Mesodermal cell (in vitro differentiated cells): ENCODE measurements at regions not wholly inside any gene's neighbourhood (a gene's known extent, or its start where the extent isn't known, plus 50 kb on each side); places are given as distances from the start of the nearest gene placed in this dataset.

Experiments
- H3K27ac ChIP-seq: 2 replicates; pipeline ENCODE4 v1.7.0; 2013; ENCODE audit warnings: mild to moderate bottlenecking, low read depth, low read length, moderate library complexity; ENCODE audit not compliant: severe bottlenecking
- H3K36me3 ChIP-seq: 2 replicates; pipeline ENCODE4 v1.7.1; 2013; ENCODE audit warnings: mild to moderate bottlenecking, low read length, moderate library complexity; ENCODE audit not compliant: control insufficient read depth, insufficient read depth
- H3K4me1 ChIP-seq: one replicate; pipeline ENCODE4 v1.7.1; 2013; ENCODE audit warnings: mild to moderate bottlenecking, low read length; ENCODE audit not compliant: insufficient read depth, control insufficient read depth, poor library complexity, severe bottlenecking
- H3K4me3 ChIP-seq: 2 replicates; pipeline ENCODE4 v1.7.0; 2013; ENCODE audit warnings: low read length, control low read depth, mild to moderate bottlenecking; ENCODE audit not compliant: insufficient read depth, poor library complexity, severe bottlenecking; ENCODE audit errors: extremely low read depth
- H3K9me3 ChIP-seq: 2 replicates; pipeline ENCODE4 v1.7.1; 2013; ENCODE audit warnings: mild to moderate bottlenecking, low read length, moderate library complexity; ENCODE audit not compliant: control insufficient read depth
- WGBS, 2 experiments: methylation state at CpG; one replicate each; pipeline ENCODE4 v1.1.5; 2013; ENCODE audit warnings: missing lambda C conversion rate in 2 of 2; ENCODE audit not compliant: insufficient coverage in 2 of 2; 5-methylcytosine and 5-hydroxymethylcytosine counted together

DNA sequence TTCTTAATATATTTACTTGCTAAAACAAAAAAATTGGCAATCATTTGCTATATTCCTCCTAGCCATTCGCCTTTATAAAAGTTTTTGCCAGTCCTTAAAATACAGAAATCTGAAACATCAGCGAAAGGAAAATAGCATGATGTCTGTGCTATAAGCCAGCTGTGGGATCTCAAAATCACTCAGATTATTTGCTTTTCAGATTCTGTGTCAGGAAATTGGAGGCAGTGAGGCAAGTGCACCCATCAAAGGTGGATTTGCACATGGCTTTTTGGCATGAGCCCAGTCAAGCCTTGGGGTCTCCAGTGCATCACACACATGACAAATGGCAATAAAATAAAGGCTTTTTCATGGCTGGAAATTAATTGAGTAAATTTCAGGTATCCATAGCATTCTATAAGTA lies 196.8 kb upstream of the DAPK1 start:
- no peak overlapping the region for H3K27ac ChIP-seq
- no peaks in the 10 kb centered on the region for H3K36me3 ChIP-seq
- no peaks in the 10 kb centered on the region for H3K9me3 ChIP-seq
- H3K4me1 ChIP-seq: no peaks in the 10 kb centered on the region
- H3K4me3 ChIP-seq: no peak overlapping the region
- WGBS, 2 experiments: 88% methylated on average over 2 of the region's 2 CpGs; no CpG with 5 or more reads in 1 of the 2 experiments

DNA sequence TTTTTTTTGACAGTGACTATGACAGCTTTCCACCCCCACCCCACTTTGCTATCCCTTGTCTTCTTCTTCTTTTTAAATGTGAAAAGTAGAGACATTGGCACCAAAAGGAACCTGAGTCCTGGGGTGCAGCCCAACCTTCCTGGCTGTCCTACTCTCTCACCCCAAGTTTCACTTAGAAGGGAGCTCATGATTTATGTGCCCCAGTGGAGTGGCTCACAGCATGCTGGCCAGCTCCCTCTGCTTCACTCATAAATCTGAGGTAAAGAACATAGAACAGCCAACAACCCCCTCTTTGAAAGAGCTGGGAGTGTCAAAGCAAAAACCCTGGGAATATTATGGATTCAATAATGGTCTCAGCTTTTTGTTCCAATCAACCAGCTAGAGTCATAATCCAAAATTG lies 196.3 kb upstream of the DAPK1 start:
- H3K4me1 ChIP-seq: no peaks in the 10 kb centered on the region
- H3K36me3 ChIP-seq: no peaks in the 10 kb centered on the region
- no peak overlapping the region for H3K4me3 ChIP-seq
- no peaks in the 10 kb centered on the region for H3K9me3 ChIP-seq
- no peak overlapping the region for H3K27ac ChIP-seq

DNA sequence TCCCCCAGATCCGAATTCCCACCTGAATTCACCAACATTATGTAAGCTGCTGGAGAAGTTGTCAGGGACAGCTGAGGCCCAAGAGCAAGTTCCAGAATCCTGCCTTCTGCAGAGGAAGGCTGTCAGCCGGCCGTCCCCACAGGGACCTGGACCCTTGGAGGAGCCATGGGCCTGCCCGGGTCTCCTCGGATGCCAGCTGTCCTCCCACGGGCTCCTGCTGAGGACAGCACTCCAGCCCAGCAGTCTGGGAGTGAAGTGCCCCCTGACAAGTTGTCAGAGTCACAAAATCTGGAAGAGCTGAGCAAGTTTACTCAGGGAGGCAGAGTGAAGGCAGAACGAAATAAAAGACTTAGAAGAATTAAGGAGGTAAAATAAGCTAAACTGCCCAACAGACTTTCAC lies 192.5 kb upstream of the DAPK1 start:
- H3K27ac ChIP-seq: no peak overlapping the region
- no peak overlapping the region for H3K4me3 ChIP-seq
- H3K36me3 ChIP-seq: no peaks in the 10 kb centered on the region
- H3K4me1 ChIP-seq: no peaks in the 10 kb centered on the region
- no peaks in the 10 kb centered on the region for H3K9me3 ChIP-seq
- 61 to 75% methylated on average over 5 of the region's 7 CpGs for WGBS, 2 experiments

DNA sequence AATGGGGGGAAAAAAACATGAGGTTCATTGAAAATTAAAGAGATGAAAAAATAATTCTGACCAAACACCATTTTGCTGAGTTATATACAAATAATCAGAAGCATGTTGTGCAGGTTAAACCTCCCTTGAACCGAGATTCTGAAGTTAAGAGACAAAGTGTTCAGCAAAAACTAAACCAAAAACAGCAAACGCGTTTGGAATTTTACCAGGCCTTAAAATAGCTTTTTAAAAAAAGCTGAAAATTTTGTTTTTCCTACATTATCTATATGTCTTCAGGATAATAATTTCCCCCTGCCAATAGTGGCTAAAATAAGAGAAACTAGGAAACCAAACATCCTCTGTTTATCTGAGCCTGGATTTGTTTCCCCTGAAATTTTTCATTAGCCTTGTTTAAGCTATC lies 191.7 kb upstream of the DAPK1 start:
- Histone ChIP-seq H3K4me3 (no peak overlapping the region), H3K9me3 (no peaks in the 10 kb centered on the region), H3K4me1 (no peaks in the 10 kb centered on the region), H3K36me3 (no peaks in the 10 kb centered on the region), H3K27ac (no peak overlapping the region)
- 100% methylated on average over 1 of the region's 3 CpGs; no CpG with 5 or more reads in 1 of the 2 experiments for WGBS, 2 experiments

DNA sequence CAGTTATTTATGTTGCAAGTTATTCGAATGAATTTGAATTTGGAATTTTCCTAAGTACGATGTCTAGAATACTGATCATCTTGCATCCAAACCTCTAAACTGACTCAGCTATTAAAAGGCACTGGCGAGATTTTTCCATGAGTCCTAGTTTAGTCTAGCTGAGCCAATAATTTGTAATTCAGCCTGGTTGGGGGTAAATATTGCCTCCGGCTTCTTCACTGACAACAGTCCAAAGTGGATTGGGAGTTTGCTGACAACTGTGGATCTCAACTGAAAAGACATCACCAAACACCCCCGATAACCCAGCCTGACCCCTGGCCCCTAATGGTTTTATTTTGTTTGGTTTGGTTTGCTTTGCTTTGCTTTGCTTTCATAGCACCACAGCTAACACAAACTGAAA lies 189.8 kb upstream of the DAPK1 start:
- WGBS, 2 experiments: 89 to 100% methylated on average over 2 of the region's 5 CpGs
- Histone ChIP-seq H3K4me1 (no peaks in the 10 kb centered on the region), H3K4me3 (no peak overlapping the region), H3K36me3 (no peaks in the 10 kb centered on the region), H3K9me3 (no peaks in the 10 kb centered on the region), H3K27ac (no peak overlapping the region)

DNA sequence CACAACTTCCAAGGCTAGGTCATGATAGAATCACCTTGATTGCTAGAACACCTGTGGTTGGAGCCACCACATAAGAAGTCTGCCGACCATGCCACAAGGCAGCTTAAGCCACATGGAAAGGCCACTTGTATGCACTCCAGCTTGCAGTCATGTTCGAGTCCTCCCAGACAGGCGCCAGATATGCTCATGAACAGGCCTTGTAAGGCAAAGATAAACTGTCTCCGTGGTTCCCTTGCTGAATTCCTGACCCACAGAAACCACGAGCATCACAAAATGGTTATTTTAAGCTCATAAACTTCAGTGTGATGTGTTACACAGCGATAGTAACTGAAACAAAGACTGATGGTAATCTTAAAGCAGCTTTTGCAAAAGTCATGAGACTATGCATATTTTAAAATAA lies 188.4 kb upstream of the DAPK1 start:
- 78 to 94% methylated on average over 5 to 6 of the region's 6 CpGs for WGBS, 2 experiments
- no peak overlapping the region for H3K4me3 ChIP-seq
- H3K27ac ChIP-seq: no peak overlapping the region
- H3K9me3 ChIP-seq: peaks cover 6% of the 10 kb centered on the region
- no peaks in the 10 kb centered on the region for H3K4me1 ChIP-seq
- H3K36me3 ChIP-seq: no peaks in the 10 kb centered on the region

DNA sequence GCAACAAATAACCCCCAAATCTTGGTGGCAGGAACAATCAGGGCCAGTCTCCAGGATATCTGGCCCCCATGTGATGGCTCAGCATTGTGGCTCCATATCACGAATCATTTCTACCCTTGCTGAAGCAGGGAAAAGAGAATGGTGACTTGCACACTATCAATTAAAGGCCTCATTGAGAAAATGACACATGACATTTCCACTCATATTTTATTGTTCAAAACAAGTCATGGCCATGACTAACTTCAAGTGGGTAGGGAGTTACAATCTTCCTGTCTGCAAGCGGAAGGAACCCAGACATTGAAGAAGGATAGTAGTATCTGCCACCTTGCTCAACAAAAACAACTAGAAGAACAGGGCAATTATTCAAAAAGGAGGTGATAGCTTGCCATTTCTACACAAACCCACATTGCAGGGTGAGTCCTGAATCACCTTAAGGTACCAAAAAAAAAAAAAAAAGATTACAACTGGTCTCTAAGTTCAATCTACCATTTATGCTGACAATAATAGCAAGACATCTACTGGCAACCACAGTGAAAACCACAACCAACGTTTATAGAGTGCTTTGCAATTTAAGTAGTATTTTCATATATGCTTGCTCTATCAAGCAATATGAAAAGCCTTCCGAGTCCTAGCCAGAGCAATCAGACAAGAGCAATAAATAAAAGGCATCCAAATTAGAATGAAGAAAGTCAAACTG lies 186.7 kb upstream of the DAPK1 start:
- no peaks in the 10 kb centered on the region for H3K36me3 ChIP-seq
- peaks cover 10% of the 10 kb centered on the region for H3K9me3 ChIP-seq
- WGBS, 2 experiments: 92 to 100% methylated on average over 1 to 2 of the region's 4 CpGs
- no peak overlapping the region for H3K4me3 ChIP-seq
- H3K4me1 ChIP-seq: no peaks in the 10 kb centered on the region
- H3K27ac ChIP-seq: no peak overlapping the region

DNA sequence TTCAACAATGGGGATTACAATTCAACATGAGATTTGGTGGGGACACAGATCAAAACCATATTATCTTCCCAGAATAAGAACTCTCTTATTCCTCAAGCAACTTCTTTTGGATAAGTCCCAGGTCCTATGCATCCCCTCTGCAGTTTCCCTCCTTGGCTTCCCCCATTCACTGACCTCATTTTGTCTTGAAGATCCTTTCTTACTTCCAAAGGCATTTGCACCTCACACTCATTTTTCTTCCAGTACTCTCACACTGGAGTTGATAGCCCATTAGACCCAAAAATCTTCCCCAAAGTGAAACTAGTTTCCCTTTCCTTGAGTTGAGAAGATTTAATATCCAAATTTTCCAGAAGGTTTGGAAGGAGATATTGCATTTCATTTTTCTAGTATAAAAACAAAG lies 178.0 kb upstream of the DAPK1 start:
- Histone ChIP-seq H3K4me3 (no peak overlapping the region), H3K36me3 (no peaks in the 10 kb centered on the region), H3K4me1 (no peaks in the 10 kb centered on the region), H3K27ac (no peak overlapping the region), H3K9me3 (peaks cover 4% of the 10 kb centered on the region)

DNA sequence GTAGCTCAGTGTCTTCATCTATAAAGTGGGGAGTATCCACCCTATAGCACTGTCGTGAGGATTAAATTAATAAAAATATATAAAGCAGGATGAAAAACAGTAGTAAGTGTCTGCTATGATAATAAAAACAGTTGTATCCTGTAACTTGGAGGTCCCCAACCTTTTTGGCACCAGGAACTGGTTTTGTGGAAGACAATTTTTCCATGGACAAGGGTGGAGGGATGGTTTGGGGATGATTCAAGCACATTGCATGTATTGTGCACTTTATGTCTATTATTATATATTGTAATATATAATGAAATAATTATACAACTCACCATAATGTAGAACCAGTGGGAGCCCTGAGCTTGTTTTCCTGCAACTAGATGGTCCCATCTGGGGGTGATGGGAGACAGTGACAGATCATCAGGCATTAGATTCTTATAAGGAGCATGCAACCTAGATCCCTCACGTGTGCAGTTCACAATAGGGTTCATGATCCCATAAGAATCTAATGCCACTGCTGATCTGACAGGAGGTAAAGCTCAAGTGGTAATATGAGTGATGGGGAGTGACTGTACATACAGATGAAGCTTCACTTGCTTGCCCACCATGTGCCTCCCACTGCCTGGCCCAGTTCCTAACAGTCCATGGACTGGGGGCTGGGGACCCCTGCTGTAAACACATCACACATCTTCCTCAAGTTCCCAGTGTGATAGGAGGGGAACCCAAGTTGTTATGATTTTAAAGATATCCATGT lies 177.4 kb upstream of the DAPK1 start:
- Histone ChIP-seq H3K27ac (no peak overlapping the region), H3K36me3 (no peaks in the 10 kb centered on the region), H3K4me1 (no peaks in the 10 kb centered on the region), H3K4me3 (no peak overlapping the region), H3K9me3 (peaks cover 4% of the 10 kb centered on the region)
- WGBS, 2 experiments: no CpG with 5 or more reads among the region's 2 CpGs

DNA sequence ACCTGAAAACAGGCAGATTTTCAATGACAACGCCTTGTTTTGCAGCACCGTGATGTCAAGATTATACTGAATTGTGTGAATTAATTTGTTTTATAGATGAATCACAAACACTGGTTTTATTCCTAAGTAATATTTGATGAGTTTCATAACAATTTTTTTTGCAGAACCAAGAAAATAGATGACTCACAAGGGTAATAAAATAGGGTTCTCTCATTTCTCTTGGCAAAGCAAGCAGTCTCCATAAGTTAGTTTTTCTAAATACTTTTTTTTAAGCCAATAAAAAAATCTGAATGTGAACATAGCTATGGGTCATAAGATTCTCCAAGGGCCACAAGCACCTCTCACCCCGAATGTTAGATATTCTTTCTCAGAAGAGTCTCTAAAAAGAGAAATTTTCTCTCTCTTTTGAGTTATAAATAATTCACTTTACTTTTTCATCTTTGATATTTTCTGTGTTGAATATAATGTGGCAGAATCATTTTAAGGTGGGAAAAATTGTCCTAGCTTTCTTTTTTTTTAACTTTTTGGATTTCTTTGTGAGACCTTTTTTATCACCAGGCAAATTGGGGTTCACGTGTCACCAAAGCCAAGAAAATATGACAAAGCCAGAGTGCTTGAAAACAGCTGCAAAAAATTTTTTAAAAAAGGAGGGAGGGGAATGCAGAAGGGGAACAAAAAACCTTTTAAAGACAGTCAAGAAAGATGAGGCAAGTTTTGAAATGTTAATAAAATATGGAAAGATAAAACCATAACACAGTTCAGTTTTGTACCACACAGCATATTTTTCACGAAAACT lies 174.6 kb upstream of the DAPK1 start:
- H3K27ac ChIP-seq: no peak overlapping the region
- H3K4me1 ChIP-seq: no peaks in the 10 kb centered on the region
- H3K36me3 ChIP-seq: no peaks in the 10 kb centered on the region
- WGBS, 2 experiments: 100% methylated on average over 1 to 2 of the region's 5 CpGs
- no peak overlapping the region for H3K4me3 ChIP-seq
- H3K9me3 ChIP-seq: no peaks in the 10 kb centered on the region

DNA sequence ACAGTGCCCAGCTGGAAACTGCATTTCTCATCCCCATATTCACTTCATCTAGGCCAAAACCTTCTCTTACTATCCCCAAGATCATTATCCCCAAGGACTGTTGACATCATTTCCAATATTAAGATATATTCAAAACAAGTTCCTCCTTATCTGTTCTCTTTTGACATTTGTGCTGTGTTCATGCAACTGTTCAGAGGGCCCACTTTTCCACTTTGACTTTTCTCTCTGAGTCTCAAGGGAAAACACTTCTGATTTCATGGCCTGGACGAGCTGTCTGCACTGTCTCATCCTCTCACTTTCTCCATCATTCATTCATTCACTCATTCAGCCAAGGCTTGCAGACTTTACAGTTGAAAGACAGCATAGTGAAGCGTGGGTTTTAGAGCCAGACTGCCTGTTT lies 173.7 kb upstream of the DAPK1 start:
- Histone ChIP-seq H3K27ac (no peak overlapping the region), H3K4me3 (no peak overlapping the region), H3K4me1 (no peaks in the 10 kb centered on the region), H3K36me3 (no peaks in the 10 kb centered on the region), H3K9me3 (no peaks in the 10 kb centered on the region)
- 50 to 67% methylated on average over 2 of the region's 2 CpGs for WGBS, 2 experiments
